ENCODE measurements at regions not wholly inside any gene's neighbourhood (a gene's known extent, or its start where the extent isn't known, plus 50 kb on each side); places are given as distances from the start of the nearest gene placed in this dataset.

GRCh38 chr16:60061396-60061795 is 1327.3 kb upstream of the GOT2 start:
- TF ChIP-seq TAF1 (IDR thresholded peaks at IDR 0.05; ENCODE audit: low read depth) (no peak), RAD21 (IDR thresholded peaks at IDR 0.05; ENCODE audit: low read depth) (no peak), YY1 (IDR thresholded peaks at IDR 0.05; ENCODE audit: low read depth) (no peak), EP300 (IDR thresholded peaks at IDR 0.05; ENCODE audit: borderline replicate concordance) (no peak), MAX (IDR thresholded peaks at IDR 0.05) (no peak), CEBPB (IDR thresholded peaks at IDR 0.05) (no peak), FOXM1 (IDR thresholded peaks at IDR 0.05; ENCODE audit: borderline replicate concordance, low read depth) (no peak), REST (IDR thresholded peaks at IDR 0.05; ENCODE audit: low read depth) (no peak), CREB1 (IDR thresholded peaks at IDR 0.05; ENCODE audit: low read depth) (no peak), NFIC (IDR thresholded peaks at IDR 0.05) (no peak), EGR1 (IDR thresholded peaks at IDR 0.05) (no peak)
